AG09319 (cell line): ENCODE measurements at regions not wholly inside any gene's neighbourhood (a gene's known extent, or its start where the extent isn't known, plus 50 kb on each side); places are given as distances from the start of the nearest gene placed in this dataset.
"Not testable (repeated sequence)": the region's sequence is repeated elsewhere in the genome, so short reads cannot be mapped to it uniquely, and the experiment has no call there.

Experiments used
- DNase-seq: peaks from one replicate; pipeline ENCODE4 v3.0.0-alpha.2; 2010; ENCODE audit warnings: low read depth; ENCODE audit errors: extremely low read depth

- not testable (repeated sequence) for DNase-seq
These were observed 2870.7 kb downstream of the RPIA start for GRCh38 chr2:91562184-91562583.

- DNase-seq, result not testable (repeated sequence)
These were observed 2873.2 kb downstream of the RPIA start for GRCh38 chr2:91564700-91565099.

- DNase-seq, result not testable (repeated sequence)
These were observed 2874.4 kb downstream of the RPIA start for GRCh38 chr2:91565689-91566430.

- not testable (repeated sequence) for DNase-seq
These were observed 2875.1 kb downstream of the RPIA start for GRCh38 chr2:91566611-91567010.

- DNase-seq, result not testable (repeated sequence)
These were observed 2876.3 kb downstream of the RPIA start for GRCh38 chr2:91567546-91568335.

GRCh38 chr2:91568391-91569338, 2877.2 kb downstream of the RPIA start:
- not testable (repeated sequence) for DNase-seq

GRCh38 chr2:91571239-91571923, 2879.9 kb downstream of the RPIA start:
- DNase-seq, result not testable (repeated sequence)

GRCh38 chr2:91573018-91573417, 2881.5 kb downstream of the RPIA start:
- DNase-seq, result not testable (repeated sequence)

GRCh38 chr2:91573755-91574154, 2882.3 kb downstream of the RPIA start:
- not testable (repeated sequence) for DNase-seq

- DNase-seq, result not testable (repeated sequence)
These were observed 2882.8 kb downstream of the RPIA start for GRCh38 chr2:91574255-91574654.

GRCh38 chr2:91575701-91576100, 2884.2 kb downstream of the RPIA start:
- DNase-seq, result not testable (repeated sequence)

GRCh38 chr2:91577406-91577805, 2885.9 kb downstream of the RPIA start:
- not testable (repeated sequence) for DNase-seq

GRCh38 chr2:91578678-91579077, 2887.2 kb downstream of the RPIA start:
- DNase-seq, result not testable (repeated sequence)

GRCh38 chr2:91579555-91579954, 2888.1 kb downstream of the RPIA start:
- not testable (repeated sequence) for DNase-seq

- DNase-seq, result not testable (repeated sequence)
These were observed 2888.6 kb downstream of the RPIA start for GRCh38 chr2:91580043-91580442.

GRCh38 chr2:91587098-91587497, 2895.6 kb downstream of the RPIA start:
- DNase-seq, result not testable (repeated sequence)

GRCh38 chr2:91587908-91588535, 2896.5 kb downstream of the RPIA start:
- DNase-seq, result not testable (repeated sequence)

- DNase-seq, result not testable (repeated sequence)
These were observed 2897.3 kb downstream of the RPIA start for GRCh38 chr2:91588782-91589223.

- not testable (repeated sequence) for DNase-seq
These were observed 2898.2 kb downstream of the RPIA start for GRCh38 chr2:91589454-91590328.
